ENCODE measurements at regions not wholly inside any gene's neighbourhood (a gene's known extent, or its start where the extent isn't known, plus 50 kb on each side); places are given as distances from the start of the nearest gene placed in this dataset.

DNA sequence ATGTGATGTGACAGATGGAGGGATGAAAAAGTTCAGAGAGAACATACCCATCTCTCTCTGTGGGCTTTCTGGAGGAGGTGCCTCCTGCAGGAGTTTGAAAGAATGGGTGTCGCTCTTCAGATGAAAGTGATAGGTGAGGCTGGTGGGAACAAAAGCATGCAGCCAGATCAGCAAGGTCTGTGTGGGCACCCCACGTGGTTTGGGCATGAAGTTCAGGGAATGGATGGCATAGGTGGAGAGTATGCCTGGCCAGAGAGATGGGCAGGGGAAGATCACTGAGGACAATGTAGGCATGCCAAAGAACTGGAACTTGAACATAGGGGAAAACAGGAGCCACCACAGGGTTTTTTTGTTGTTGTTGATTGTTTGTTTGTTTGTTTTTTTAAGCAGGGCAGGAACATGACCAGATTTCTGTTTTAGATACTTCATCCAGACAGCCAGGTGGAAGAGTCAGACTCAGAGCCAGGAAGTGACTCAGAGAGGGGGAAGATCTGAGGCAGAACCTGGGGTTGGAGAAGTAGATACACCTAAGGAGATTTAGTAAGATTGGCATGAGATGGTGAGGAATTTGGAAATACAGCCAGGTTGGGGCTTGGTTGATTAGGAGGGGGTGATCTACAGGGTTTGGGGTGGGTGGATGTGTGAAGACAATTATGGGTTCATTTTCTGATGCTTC, 64.8 kb upstream of the CLSTN2 start:
- no peak overlapping the region for H3K27ac ChIP-seq (ENCODE audit: insufficient read depth in 1 of 2, low read depth in 1 of 2, low read length in 2 of 2, poor library complexity in 1 of 2, severe bottlenecking in 2 of 2)
- H3K4me1 ChIP-seq (ENCODE audit: control extremely low read depth in 1 of 4, control insufficient read depth in 4 of 4, insufficient read depth in 4 of 4, low read length in 3 of 4), result no peaks in the 10 kb centered on the region
- 75% methylated on average over 2 of the region's 2 CpGs for WGBS (ENCODE audit: insufficient coverage)
- H3K36me3 ChIP-seq (ENCODE audit: control insufficient read depth in 4 of 4, insufficient read depth in 4 of 4, low read length in 3 of 4), result no peaks in the 10 kb centered on the region
- POLR2A ChIA-PET, result no interaction called here
- H3K4me3 ChIP-seq (ENCODE audit: control insufficient read depth in 1 of 7, extremely low read depth in 1 of 7, insufficient read depth in 4 of 7, low read depth in 2 of 7, low read length in 6 of 7), result no peak overlapping the region
- peaks cover 0 to 2% (median 0%) of the 10 kb centered on the region in 5 experiments for H3K27me3 ChIP-seq (replicated peaks in 2 of 5; ENCODE audit: control insufficient read depth in 4 of 5, insufficient read depth in 5 of 5, low read length in 4 of 5)
- DNase-seq, result no peak
- CTCF ChIA-PET, result no interaction called here
- H3K9me3 ChIP-seq (ENCODE audit: control extremely low read depth in 1 of 5, control insufficient read depth in 4 of 5, insufficient read depth in 2 of 5, low read depth in 1 of 5, low read length in 4 of 5), result no peaks in the 10 kb centered on the region

DNA sequence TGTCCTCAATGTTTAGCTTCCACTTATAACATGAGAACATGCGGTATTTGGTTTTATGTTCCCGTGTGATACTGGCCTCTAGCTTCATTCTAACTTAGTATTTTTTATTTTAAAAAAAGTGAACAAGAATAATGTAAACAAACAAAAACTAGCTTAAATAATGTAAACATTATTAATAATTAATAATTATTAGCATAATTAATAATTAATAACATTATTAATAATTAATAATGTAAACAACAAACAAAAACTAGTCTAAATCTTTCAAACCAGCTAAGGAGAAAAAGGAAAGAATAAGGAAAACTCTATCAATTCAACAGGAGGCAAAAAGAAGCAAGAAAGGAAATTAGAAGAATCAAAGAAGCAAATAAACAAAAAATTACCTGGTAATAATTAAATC, 66.2 kb upstream of the CLSTN2 start:
- POLR2A ChIA-PET, result interaction anchor here (0.7 kb wide), 1 partner anchor 30 kb away, joined by 3 read pairs; no protein-coding TSS in a partner anchor
- Histone ChIP-seq H3K36me3 (ENCODE audit: control insufficient read depth in 4 of 4, insufficient read depth in 4 of 4, low read length in 3 of 4) (no peaks in the 10 kb centered on the region), H3K27ac (ENCODE audit: insufficient read depth in 1 of 2, low read depth in 1 of 2, low read length in 2 of 2, poor library complexity in 1 of 2, severe bottlenecking in 2 of 2) (no peak overlapping the region), H3K4me1 (ENCODE audit: control extremely low read depth in 1 of 4, control insufficient read depth in 4 of 4, insufficient read depth in 4 of 4, low read length in 3 of 4) (no peaks in the 10 kb centered on the region), H3K9me3 (ENCODE audit: control extremely low read depth in 1 of 5, control insufficient read depth in 4 of 5, insufficient read depth in 2 of 5, low read depth in 1 of 5, low read length in 4 of 5) (no peaks in the 10 kb centered on the region), H3K27me3 (replicated peaks in 2 of 5; ENCODE audit: control insufficient read depth in 4 of 5, insufficient read depth in 5 of 5, low read length in 4 of 5) (peaks cover 0 to 2% (median 0%) of the 10 kb centered on the region in 5 experiments), H3K4me3 (ENCODE audit: control insufficient read depth in 1 of 7, extremely low read depth in 1 of 7, insufficient read depth in 4 of 7, low read depth in 2 of 7, low read length in 6 of 7) (no peak overlapping the region)
- WGBS (ENCODE audit: insufficient coverage), result no CpG with 5 or more reads among the region's 2 CpGs
- DNase-seq, result no peak
- CTCF ChIA-PET, result no interaction called here

DNA sequence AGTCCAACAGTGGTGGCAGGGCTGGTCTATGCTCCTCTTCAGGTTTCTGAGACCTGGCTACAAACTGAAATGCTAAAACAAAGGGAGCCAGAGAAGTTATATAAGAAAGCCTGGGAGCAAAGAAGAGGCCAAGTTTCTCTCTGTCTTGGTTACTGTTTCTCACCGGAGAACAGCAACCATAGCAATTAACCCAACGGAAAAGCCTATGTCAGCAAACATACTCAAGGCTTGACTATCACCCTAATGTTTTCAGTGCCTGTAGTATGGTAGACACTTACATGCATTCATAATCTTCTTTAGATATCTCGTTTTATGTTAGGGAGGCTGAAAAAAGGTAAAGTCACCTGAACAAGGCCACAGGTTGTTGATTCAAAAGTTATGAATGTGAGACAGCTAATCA, 86.3 kb upstream of the CLSTN2 start:
- CTCF ChIA-PET, result no interaction called here
- no peaks in the 10 kb centered on the region for H3K4me1 ChIP-seq (ENCODE audit: control extremely low read depth in 1 of 4, control insufficient read depth in 4 of 4, insufficient read depth in 4 of 4, low read length in 3 of 4)
- H3K9me3 ChIP-seq (ENCODE audit: control extremely low read depth in 1 of 5, control insufficient read depth in 4 of 5, insufficient read depth in 2 of 5, low read depth in 1 of 5, low read length in 4 of 5), result peaks cover 0 to 3% (median 0%) of the 10 kb centered on the region in 5 experiments
- H3K27ac ChIP-seq (ENCODE audit: insufficient read depth in 1 of 2, low read depth in 1 of 2, low read length in 2 of 2, poor library complexity in 1 of 2, severe bottlenecking in 2 of 2), result no peak overlapping the region
- no peak for DNase-seq
- H3K4me3 ChIP-seq (ENCODE audit: control insufficient read depth in 1 of 7, extremely low read depth in 1 of 7, insufficient read depth in 4 of 7, low read depth in 2 of 7, low read length in 6 of 7), result no peak overlapping the region
- WGBS (ENCODE audit: insufficient coverage), result no CpG with 5 or more reads among the region's 3 CpGs
- POLR2A ChIA-PET, result no interaction called here
- H3K27me3 ChIP-seq (replicated peaks in 2 of 5; ENCODE audit: control insufficient read depth in 4 of 5, insufficient read depth in 5 of 5, low read length in 4 of 5), result peaks cover 0 to 4% (median 0%) of the 10 kb centered on the region in 5 experiments
- H3K36me3 ChIP-seq (ENCODE audit: control insufficient read depth in 4 of 4, insufficient read depth in 4 of 4, low read length in 3 of 4), result no peaks in the 10 kb centered on the region

DNA sequence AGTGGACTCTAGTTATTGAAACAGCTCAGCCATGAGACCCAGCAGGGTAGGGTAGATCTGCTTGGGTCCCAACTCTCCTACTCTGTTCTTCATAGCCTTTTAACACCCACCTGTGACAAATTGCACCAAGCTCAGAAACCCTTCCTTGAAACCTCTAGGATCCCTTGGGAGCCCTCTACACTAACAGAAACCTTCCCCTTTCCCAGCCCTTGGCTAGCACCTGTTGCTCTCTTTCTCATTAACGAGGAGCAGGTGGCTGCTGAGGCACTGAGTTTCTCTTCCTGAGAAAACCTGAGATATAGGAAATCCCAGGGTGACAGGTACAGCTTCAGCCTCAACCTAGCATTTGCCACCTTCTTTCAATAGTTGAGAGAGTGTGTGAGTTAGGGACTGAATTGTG, 88.3 kb upstream of the CLSTN2 start:
- Histone ChIP-seq H3K4me1 (ENCODE audit: control extremely low read depth in 1 of 4, control insufficient read depth in 4 of 4, insufficient read depth in 4 of 4, low read length in 3 of 4) (no peaks in the 10 kb centered on the region), H3K27ac (ENCODE audit: insufficient read depth in 1 of 2, low read depth in 1 of 2, low read length in 2 of 2, poor library complexity in 1 of 2, severe bottlenecking in 2 of 2) (no peak overlapping the region), H3K9me3 (ENCODE audit: control extremely low read depth in 1 of 5, control insufficient read depth in 4 of 5, insufficient read depth in 2 of 5, low read depth in 1 of 5, low read length in 4 of 5) (peaks cover 0 to 3% (median 0%) of the 10 kb centered on the region in 5 experiments), H3K4me3 (ENCODE audit: control insufficient read depth in 1 of 7, extremely low read depth in 1 of 7, insufficient read depth in 4 of 7, low read depth in 2 of 7, low read length in 6 of 7) (no peak overlapping the region), H3K36me3 (ENCODE audit: control insufficient read depth in 4 of 4, insufficient read depth in 4 of 4, low read length in 3 of 4) (no peaks in the 10 kb centered on the region), H3K27me3 (replicated peaks in 2 of 5; ENCODE audit: control insufficient read depth in 4 of 5, insufficient read depth in 5 of 5, low read length in 4 of 5) (peaks cover 0 to 4% (median 0%) of the 10 kb centered on the region in 5 experiments)
- WGBS (ENCODE audit: insufficient coverage), result no CpG with 5 or more reads among the region's 1 CpG
- POLR2A ChIA-PET, result no interaction called here
- no peak for DNase-seq
- CTCF ChIA-PET, result no interaction called here

DNA sequence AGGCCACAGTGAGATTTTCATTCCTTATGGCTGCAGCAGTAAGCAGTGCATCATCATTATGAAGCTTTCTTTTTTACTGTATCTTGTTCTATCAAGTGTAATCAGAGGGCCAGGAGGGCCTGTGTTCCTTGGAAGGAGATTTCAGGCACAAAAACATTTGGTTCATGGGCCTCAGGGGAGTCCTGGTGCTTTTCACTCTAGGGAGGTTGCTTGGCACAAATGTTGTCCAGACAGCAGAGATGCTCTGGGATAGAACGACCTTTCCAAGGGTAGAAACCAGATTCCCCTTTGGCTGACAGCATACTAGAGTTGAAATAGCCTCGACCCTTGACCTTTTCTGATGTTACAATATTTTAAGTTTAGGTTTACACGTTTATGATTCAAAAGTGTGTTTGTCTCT, 95.3 kb upstream of the CLSTN2 start:
- Histone ChIP-seq H3K36me3 (ENCODE audit: control insufficient read depth in 4 of 4, insufficient read depth in 4 of 4, low read length in 3 of 4) (no peaks in the 10 kb centered on the region), H3K27ac (ENCODE audit: insufficient read depth in 1 of 2, low read depth in 1 of 2, low read length in 2 of 2, poor library complexity in 1 of 2, severe bottlenecking in 2 of 2) (no peak overlapping the region), H3K27me3 (replicated peaks in 2 of 5; ENCODE audit: control insufficient read depth in 4 of 5, insufficient read depth in 5 of 5, low read length in 4 of 5) (peaks cover 0 to 2% (median 0%) of the 10 kb centered on the region in 5 experiments), H3K9me3 (ENCODE audit: control extremely low read depth in 1 of 5, control insufficient read depth in 4 of 5, insufficient read depth in 2 of 5, low read depth in 1 of 5, low read length in 4 of 5) (no peaks in the 10 kb centered on the region), H3K4me3 (ENCODE audit: control insufficient read depth in 1 of 7, extremely low read depth in 1 of 7, insufficient read depth in 4 of 7, low read depth in 2 of 7, low read length in 6 of 7) (no peak overlapping the region), H3K4me1 (ENCODE audit: control extremely low read depth in 1 of 4, control insufficient read depth in 4 of 4, insufficient read depth in 4 of 4, low read length in 3 of 4) (no peaks in the 10 kb centered on the region)
- CTCF ChIA-PET, result no interaction called here
- POLR2A ChIA-PET, result no interaction called here
- no peak for DNase-seq
- WGBS (ENCODE audit: insufficient coverage), result 71% methylated on average over 3 of the region's 3 CpGs

DNA sequence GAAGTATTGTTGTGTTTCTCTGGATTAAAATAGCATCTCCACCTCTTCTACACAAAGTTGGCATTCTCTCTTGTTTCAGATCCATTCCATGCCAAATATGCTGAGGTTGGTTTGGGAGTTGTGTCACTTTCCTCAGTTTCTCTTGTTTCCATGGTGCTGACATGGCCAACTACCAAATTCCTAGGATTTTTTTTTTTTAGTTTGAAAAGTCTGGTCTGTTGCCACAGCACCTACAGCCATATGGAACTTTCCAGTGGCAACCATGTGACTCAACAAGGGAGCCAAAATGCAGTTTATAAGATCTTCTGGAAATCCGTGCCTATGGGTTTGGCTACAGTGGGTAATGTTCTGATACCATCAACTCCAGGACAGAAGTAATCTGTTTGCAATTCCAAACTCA, 96.0 kb upstream of the CLSTN2 start:
- Histone ChIP-seq H3K27me3 (replicated peaks in 2 of 5; ENCODE audit: control insufficient read depth in 4 of 5, insufficient read depth in 5 of 5, low read length in 4 of 5) (peaks cover 0 to 2% (median 0%) of the 10 kb centered on the region in 5 experiments), H3K4me1 (ENCODE audit: control extremely low read depth in 1 of 4, control insufficient read depth in 4 of 4, insufficient read depth in 4 of 4, low read length in 3 of 4) (no peaks in the 10 kb centered on the region), H3K4me3 (ENCODE audit: control insufficient read depth in 1 of 7, extremely low read depth in 1 of 7, insufficient read depth in 4 of 7, low read depth in 2 of 7, low read length in 6 of 7) (no peak overlapping the region), H3K9me3 (ENCODE audit: control extremely low read depth in 1 of 5, control insufficient read depth in 4 of 5, insufficient read depth in 2 of 5, low read depth in 1 of 5, low read length in 4 of 5) (no peaks in the 10 kb centered on the region), H3K36me3 (ENCODE audit: control insufficient read depth in 4 of 4, insufficient read depth in 4 of 4, low read length in 3 of 4) (no peaks in the 10 kb centered on the region), H3K27ac (ENCODE audit: insufficient read depth in 1 of 2, low read depth in 1 of 2, low read length in 2 of 2, poor library complexity in 1 of 2, severe bottlenecking in 2 of 2) (no peak overlapping the region)
- CTCF ChIA-PET, result no interaction called here
- WGBS (ENCODE audit: insufficient coverage), result 100% methylated on average over 1 of the region's 1 CpG
- DNase-seq, result no peak
- POLR2A ChIA-PET, result no interaction called here

DNA sequence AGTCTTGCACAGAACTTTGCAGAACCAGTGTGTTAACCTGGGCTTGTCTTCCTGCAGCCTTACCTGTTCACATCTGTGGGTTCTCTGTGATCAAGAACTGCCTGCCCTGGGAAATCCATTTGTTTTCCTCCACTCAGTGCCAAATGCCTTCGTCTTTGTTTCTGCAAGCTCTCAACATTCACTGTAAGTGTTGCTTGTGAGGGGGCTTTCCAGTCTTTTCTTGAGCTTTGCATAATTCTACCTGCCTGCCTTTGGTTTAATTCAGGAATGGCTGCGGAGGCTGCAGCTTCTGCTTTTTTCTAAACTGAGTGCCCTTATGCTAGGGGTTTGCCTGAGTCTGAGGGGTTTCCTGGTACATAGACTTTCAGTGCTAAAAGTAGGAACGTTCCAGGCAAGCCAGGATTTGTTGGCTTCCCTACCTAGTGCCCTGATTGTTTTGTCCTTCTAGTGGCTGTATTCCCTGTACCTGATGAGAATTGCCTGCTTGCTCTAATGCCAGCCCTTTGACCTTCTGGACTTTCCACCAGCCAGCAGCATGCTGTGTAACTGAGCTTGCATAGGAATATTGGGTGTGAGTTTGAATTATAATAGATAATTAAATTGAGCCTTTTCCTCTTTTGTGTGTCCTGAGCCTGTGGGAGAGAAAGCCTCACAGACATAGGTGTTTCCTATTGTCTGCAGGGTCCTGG, 96.6 kb upstream of the CLSTN2 start:
- H3K36me3 ChIP-seq (ENCODE audit: control insufficient read depth in 4 of 4, insufficient read depth in 4 of 4, low read length in 3 of 4), result no peaks in the 10 kb centered on the region
- H3K27ac ChIP-seq (ENCODE audit: insufficient read depth in 1 of 2, low read depth in 1 of 2, low read length in 2 of 2, poor library complexity in 1 of 2, severe bottlenecking in 2 of 2), result no peak overlapping the region
- ChIA-PET CTCF (no interaction called here), POLR2A (interaction anchor here (0.6 kb wide), 1 partner anchor 31 kb away, joined by 3 read pairs; no protein-coding TSS in a partner anchor)
- peaks cover 0 to 2% (median 0%) of the 10 kb centered on the region in 5 experiments for H3K27me3 ChIP-seq (replicated peaks in 2 of 5; ENCODE audit: control insufficient read depth in 4 of 5, insufficient read depth in 5 of 5, low read length in 4 of 5)
- H3K4me3 ChIP-seq (ENCODE audit: control insufficient read depth in 1 of 7, extremely low read depth in 1 of 7, insufficient read depth in 4 of 7, low read depth in 2 of 7, low read length in 6 of 7), result no peak overlapping the region
- no peak for DNase-seq
- 69% methylated on average over 3 of the region's 3 CpGs for WGBS (ENCODE audit: insufficient coverage)
- no peaks in the 10 kb centered on the region for H3K9me3 ChIP-seq (ENCODE audit: control extremely low read depth in 1 of 5, control insufficient read depth in 4 of 5, insufficient read depth in 2 of 5, low read depth in 1 of 5, low read length in 4 of 5)
- H3K4me1 ChIP-seq (ENCODE audit: control extremely low read depth in 1 of 4, control insufficient read depth in 4 of 4, insufficient read depth in 4 of 4, low read length in 3 of 4), result no peaks in the 10 kb centered on the region

Data from common myeloid progenitor, CD34-positive (primary cell).